IMR-90 (cell line): ENCODE measurements at regions not wholly inside any gene's neighbourhood (a gene's known extent, or its start where the extent isn't known, plus 50 kb on each side); places are given as distances from the start of the nearest gene placed in this dataset.

Experiments
- ATAC-seq: fragments of 200-7000 bp; cut with Tn5 transposase; 2 replicates; pipeline ENCODE4 v1.9.1; 2020; ENCODE audit warnings: low read depth, mild to moderate bottlenecking, moderate library complexity
- BruUV-seq: library from RNA; stranded (reverse); fragments of 400-500 nt; replicated peaks from 2 replicates; lab custom pipeline; 2021; lab: Mats Ljungman, UMichigan
- CTCF ChIA-PET: fragments of 300-600 bp; formaldehyde crosslinking; extraction: SDS; loops from one replicate; lab custom pipeline; 2021; ENCODE audit warnings: antibody characterized with exemption; lab: Yijun Ruan, JAX
- POLR2A ChIA-PET: fragments of 300-600 bp; sonication (Branson Sonifier 250); formaldehyde crosslinking; loops from one replicate; lab custom pipeline; 2022; ENCODE audit warnings: antibody characterized with exemption; ENCODE audit not compliant: unreplicated experiment; lab: Charles Lee
- DNase-seq: peaks from one replicate; pipeline ENCODE4 v3.0.0; 2013
- H2AFZ ChIP-seq: replicated peaks from 2 replicates; pipeline ENCODE3; 2013; ENCODE audit warnings: low read length, mild to moderate bottlenecking; ENCODE audit not compliant: poor library complexity
- H2AK5ac ChIP-seq: 2 replicates; pipeline ENCODE4 v1.6.1; 2013; ENCODE audit warnings: low read depth, low read length, inconsistent platforms
- H2AK9ac ChIP-seq: replicated peaks from 2 replicates; pipeline ENCODE3; 2013; ENCODE audit warnings: mild to moderate bottlenecking, low read depth, low read length, moderate library complexity; ENCODE audit not compliant: poor library complexity
- H2BK120ac ChIP-seq: 2 replicates; pipeline ENCODE4 v1.6.1; 2013; ENCODE audit warnings: low read depth, low read length, inconsistent platforms
- H2BK15ac ChIP-seq: 3 replicates; pipeline ENCODE4 v1.6.1; 2013; ENCODE audit warnings: low read depth, low read length, inconsistent platforms
- H2BK20ac ChIP-seq: 2 replicates; pipeline ENCODE4 v1.6.1; 2013; ENCODE audit warnings: low read depth, mild to moderate bottlenecking, inconsistent platforms, low read length, moderate library complexity
- H2BK5ac ChIP-seq: 2 replicates; pipeline ENCODE4 v1.6.1; 2013; ENCODE audit warnings: mild to moderate bottlenecking, low read depth, low read length, inconsistent platforms; ENCODE audit not compliant: poor library complexity, severe bottlenecking
- H3K14ac ChIP-seq: replicated peaks from 2 replicates; pipeline ENCODE4 v1.6.1; 2013; ENCODE audit warnings: low read depth, low read length, inconsistent platforms
- H3K18ac ChIP-seq: 2 replicates; pipeline ENCODE4 v1.6.1; 2013; ENCODE audit warnings: low read depth, low read length, control low read depth
- H3K23ac ChIP-seq: 2 replicates; pipeline ENCODE4 v1.6.1; 2013; ENCODE audit warnings: low read depth, low read length, inconsistent platforms
- H3K27ac ChIP-seq: 2 replicates; pipeline ENCODE4 v1.5.1; 2013; ENCODE audit warnings: mild to moderate bottlenecking, control low read depth, low read length; ENCODE audit not compliant: insufficient read depth
- H3K27me3 ChIP-seq: 2 replicates; pipeline ENCODE4 v1.6.1; 2013; ENCODE audit warnings: low read length; ENCODE audit not compliant: control insufficient read depth, insufficient read depth
- H3K36me3 ChIP-seq: 2 replicates; pipeline ENCODE4 v1.6.1; 2013; ENCODE audit warnings: low read length, mixed read lengths; ENCODE audit not compliant: control insufficient read depth, insufficient read depth
- H3K4ac ChIP-seq: 2 replicates; pipeline ENCODE4 v1.6.1; 2013; ENCODE audit warnings: low read depth, low read length, inconsistent platforms
- H3K4me1 ChIP-seq: 2 replicates; pipeline ENCODE4 v1.6.1; 2013; ENCODE audit warnings: low read length, mixed read lengths; ENCODE audit not compliant: control insufficient read depth, insufficient read depth
- H3K4me2 ChIP-seq: 2 replicates; pipeline ENCODE4 v1.6.1; 2013; ENCODE audit warnings: low read depth, mild to moderate bottlenecking, control low read depth, low read length, moderate library complexity
- H3K4me3 ChIP-seq: 2 replicates; pipeline ENCODE4 v1.5.1; 2013; ENCODE audit warnings: low read depth, mild to moderate bottlenecking, control low read depth, low read length, moderate library complexity; ENCODE audit not compliant: insufficient read depth
- H3K56ac ChIP-seq: 2 replicates; pipeline ENCODE4 v1.6.1; 2013; ENCODE audit warnings: low read length, inconsistent platforms; ENCODE audit not compliant: insufficient read depth; ENCODE audit errors: extremely low read depth
- H3K79me1 ChIP-seq, 2 experiments: 2 replicates each; pipeline ENCODE4 v1.6.1; 2013; ENCODE audit warnings: low read length in 2 of 2, inconsistent platforms in 1 of 2, low read depth in 1 of 2
- H3K9ac ChIP-seq: 2 replicates; pipeline ENCODE4 v1.6.1; 2013; ENCODE audit warnings: low read depth, low read length, control low read depth
- H3K9me1 ChIP-seq: 2 replicates; pipeline ENCODE4 v1.6.1; 2013; ENCODE audit warnings: low read length, inconsistent platforms; ENCODE audit not compliant: insufficient read depth
- H3K9me3 ChIP-seq: 2 replicates; pipeline ENCODE4 v1.6.1; 2013; ENCODE audit warnings: low read length; ENCODE audit not compliant: control insufficient read depth, insufficient read depth
- H4K20me1 ChIP-seq: 2 replicates; pipeline ENCODE4 v1.6.1; 2013; ENCODE audit warnings: low read length, inconsistent platforms; ENCODE audit not compliant: insufficient read depth
- H4K5ac ChIP-seq: 2 replicates; pipeline ENCODE4 v1.6.1; 2013; ENCODE audit warnings: mild to moderate bottlenecking, low read depth, low read length, control low read depth
- H4K8ac ChIP-seq, 2 experiments: 2 replicates each; pipeline ENCODE4 v1.6.1; 2013; ENCODE audit warnings: low read depth in 2 of 2, low read length in 2 of 2, control low read depth in 1 of 2, inconsistent platforms in 1 of 2
- H4K91ac ChIP-seq: 2 replicates; pipeline ENCODE4 v1.6.1; 2013; ENCODE audit warnings: low read depth, low read length, inconsistent platforms; ENCODE audit not compliant: insufficient read depth
- BHLHE40 ChIP-seq: fragments of 150-350 bp; IDR thresholded peaks from 2 replicates; pipeline ENCODE4 v1.6.1; 2016; ENCODE audit warnings: mild to moderate bottlenecking, low read depth, low read length
- CEBPB ChIP-seq: IDR thresholded peaks from 2 replicates; pipeline ENCODE4 v1.6.1; 2012; ENCODE audit warnings: low read depth, low read length, improper control_type of control experiment
- CTCF ChIP-seq: conservative IDR thresholded peaks from 2 replicates; pipeline ENCODE4 v1.5.1; 2012; ENCODE audit warnings: mild to moderate bottlenecking, low read depth, low read length, improper control_type of control experiment
- ELK1 ChIP-seq: fragments of 150-350 bp; IDR thresholded peaks from 2 replicates; pipeline ENCODE4 v1.6.1; 2016; ENCODE audit warnings: low read depth, mild to moderate bottlenecking, low read length, moderate library complexity, borderline replicate concordance
- MAFK ChIP-seq: IDR thresholded peaks from 2 replicates; pipeline ENCODE4 v1.6.1; 2012; ENCODE audit warnings: low read depth, low read length, improper control_type of control experiment
- MAZ ChIP-seq: IDR thresholded peaks from 2 replicates; pipeline ENCODE4 v1.6.1; 2012; ENCODE audit warnings: low read depth, mild to moderate bottlenecking, low read length, improper control_type of control experiment, moderate library complexity, borderline replicate concordance
- MXI1 ChIP-seq: IDR thresholded peaks from 2 replicates; pipeline ENCODE4 v1.6.1; 2012; ENCODE audit warnings: low read depth, mild to moderate bottlenecking, low read length, moderate library complexity, borderline replicate concordance
- NFE2L2 ChIP-seq: fragments of 150-350 bp; IDR thresholded peaks from 2 replicates; pipeline ENCODE4 v1.6.1; 2016; ENCODE audit warnings: low read depth, mild to moderate bottlenecking, low read length
- POLR2A ChIP-seq: IDR thresholded peaks from 2 replicates; pipeline ENCODE4 v1.6.1; 2012; ENCODE audit warnings: mild to moderate bottlenecking, low read depth, low read length
- SMC3 ChIP-seq: fragments of 150-350 bp; IDR thresholded peaks from 2 replicates; pipeline ENCODE4 v1.6.1; 2016; ENCODE audit warnings: low read depth, mild to moderate bottlenecking, antibody characterized with exemption, low read length, moderate library complexity
- WGBS, 2 experiments: methylation state at CpG; one replicate each; pipeline versions ENCODE4 v1.1.5 to v1.1.7; 2013; ENCODE audit warnings: missing lambda C conversion rate in 2 of 2; ENCODE audit not compliant: insufficient read length in 1 of 2; ENCODE audit errors: extremely low coverage in 2 of 2; 5-methylcytosine and 5-hydroxymethylcytosine counted together
- dilution Hi-C: fragments of 300-500 bp; cut with HindIII; formaldehyde crosslinking; loops from one replicate; pipeline ENCODE4 v1.14.3; 2018; ENCODE audit warnings: low sequenced_read_pairs; ENCODE audit not compliant: unreplicated experiment
- in situ Hi-C: fragments of 300-500 bp; cut with MboI; formaldehyde crosslinking; loops from 3 replicates; pipeline ENCODE4 v1.14.3; 2019; ENCODE audit warnings: low sequenced_read_pairs, inconsistent platforms, mixed read lengths
- intact Hi-C: fragments of 100-400 bp; cut with micrococcal nuclease; formaldehyde crosslinking; loops from 2 replicates; pipeline ENCODE4 v1.10.0; 2022

GRCh38 chr7:31263338-31263737 is 77.2 kb downstream of the NEUROD6 start:
- H3K79me1 ChIP-seq, result no peaks in the 10 kb centered on the region
- H4K5ac ChIP-seq, result no peak overlapping the region
- H3K27ac ChIP-seq, result no peak overlapping the region
- no peaks in the 10 kb centered on the region for H3K36me3 ChIP-seq
- no peak overlapping the region for H3K23ac ChIP-seq
- no peak overlapping the region for H2BK120ac ChIP-seq
- no peak overlapping the region for H3K4ac ChIP-seq
- H2AK9ac ChIP-seq, result no peak overlapping the region
- no peak overlapping the region for H3K14ac ChIP-seq
- no peaks in the 10 kb centered on the region for H4K20me1 ChIP-seq
- no peak overlapping the region for H4K8ac ChIP-seq
- TF ChIP-seq CTCF (no peak), MAFK (no peak), MXI1 (no peak), SMC3 (no peak), MAZ (no peak), CEBPB (no peak), POLR2A (no peak), NFE2L2 (no peak), ELK1 (no peak), BHLHE40 (no peak)
- H3K9me1 ChIP-seq, result no peaks in the 10 kb centered on the region
- H4K91ac ChIP-seq, result no peak overlapping the region
- no peak overlapping the region for H3K4me3 ChIP-seq
- H2BK15ac ChIP-seq, result no peak overlapping the region
- H3K9me3 ChIP-seq, result no peaks in the 10 kb centered on the region
- no peak overlapping the region for H3K9ac ChIP-seq
- dilution Hi-C loops (no loop called here), intact Hi-C loops (no loop called here), in situ Hi-C loops (no loop called here)
- H3K4me1 ChIP-seq, result no peaks in the 10 kb centered on the region
- no peak overlapping the region for H2BK5ac ChIP-seq
- CTCF ChIA-PET, result no interaction called here
- H3K18ac ChIP-seq, result no peak overlapping the region
- no TSS peak for BruUV-seq
- H2BK20ac ChIP-seq, result no peak overlapping the region
- H3K4me2 ChIP-seq, result no peak overlapping the region
- no peak overlapping the region for H2AFZ ChIP-seq
- ATAC-seq (no peak), DNase-seq (no peak)
- WGBS, 2 experiments, result no CpG with 5 or more reads among the region's 2 CpGs
- POLR2A ChIA-PET, result no interaction called here
- no peak overlapping the region for H2AK5ac ChIP-seq
- no peaks in the 10 kb centered on the region for H3K27me3 ChIP-seq
- H3K56ac ChIP-seq, result no peak overlapping the region
